Stimulated activated CD4-positive, alpha-beta T cell treated with anti-CD3 and anti-CD28 coated beads, Interleukin-2, amount 100 ng/mL, for 4 hours (primary cell): ENCODE measurements at regions not wholly inside any gene's neighbourhood (a gene's known extent, or its start where the extent isn't known, plus 50 kb on each side); places are given as distances from the start of the nearest gene placed in this dataset.

Experiments
- DNase-seq: peaks from one replicate; pipeline ENCODE4 v3.0.0-alpha.2; 2020; ENCODE audit warnings: low read depth

DNA sequence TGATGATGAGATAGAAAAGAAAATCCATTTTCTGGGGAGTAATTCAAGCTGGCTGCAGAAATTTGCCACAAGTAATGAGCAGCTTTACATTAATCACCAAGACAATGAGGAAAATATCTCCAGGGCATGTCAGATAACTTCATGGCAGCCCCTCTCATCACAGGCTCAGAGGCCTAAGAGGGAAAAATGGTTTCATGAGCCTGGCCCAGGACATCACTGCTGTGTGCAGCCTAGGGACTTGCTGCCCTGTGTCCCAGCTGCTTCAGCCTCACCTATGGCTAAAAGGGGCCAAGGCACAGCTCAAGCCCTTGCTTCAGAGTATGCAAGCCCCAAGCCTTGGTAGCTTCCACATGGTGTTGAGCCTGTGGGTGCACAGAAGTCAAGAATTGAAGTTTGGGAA, 161.7 kb downstream of the OPA1 start:
- no peak for DNase-seq

DNA sequence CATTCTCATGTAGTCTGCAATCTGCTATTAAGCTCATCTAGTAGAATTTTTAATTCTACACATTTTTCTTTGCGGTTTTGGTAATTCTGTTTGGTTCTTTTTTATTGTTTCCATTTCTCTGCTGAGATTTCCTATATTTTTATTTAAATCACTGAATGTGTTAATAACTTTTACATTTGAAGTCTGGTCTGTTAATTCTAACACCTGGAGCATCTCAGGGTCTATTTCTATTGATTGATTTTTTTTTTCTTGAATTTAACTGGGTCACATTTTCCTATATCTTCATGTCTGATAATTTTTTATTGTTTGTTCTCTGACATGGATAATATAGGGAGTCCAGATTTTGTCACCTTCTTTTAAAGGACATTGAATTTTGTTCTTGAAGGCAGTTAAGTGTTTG, 163.5 kb downstream of the OPA1 start:
- DNase-seq: no peak

DNA sequence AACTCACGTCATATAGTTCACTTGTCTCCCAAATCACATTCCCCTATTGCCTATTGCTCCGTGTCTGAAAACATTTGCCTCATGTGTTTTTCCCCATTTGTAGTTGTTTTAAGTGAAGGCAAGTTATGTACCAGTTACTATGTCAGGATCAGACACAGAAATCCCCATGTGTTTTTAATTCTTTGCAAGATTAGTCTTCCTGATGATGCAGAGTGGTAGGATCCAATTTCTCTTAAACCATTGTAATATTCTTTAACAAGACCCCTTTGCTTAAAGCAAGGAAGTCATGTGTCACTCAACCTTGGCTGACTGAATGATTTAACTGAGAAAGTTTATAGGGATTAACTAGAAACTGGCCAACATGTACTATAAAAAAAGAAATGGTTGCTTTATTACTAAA, 164.4 kb downstream of the OPA1 start:
- no peak for DNase-seq

DNA sequence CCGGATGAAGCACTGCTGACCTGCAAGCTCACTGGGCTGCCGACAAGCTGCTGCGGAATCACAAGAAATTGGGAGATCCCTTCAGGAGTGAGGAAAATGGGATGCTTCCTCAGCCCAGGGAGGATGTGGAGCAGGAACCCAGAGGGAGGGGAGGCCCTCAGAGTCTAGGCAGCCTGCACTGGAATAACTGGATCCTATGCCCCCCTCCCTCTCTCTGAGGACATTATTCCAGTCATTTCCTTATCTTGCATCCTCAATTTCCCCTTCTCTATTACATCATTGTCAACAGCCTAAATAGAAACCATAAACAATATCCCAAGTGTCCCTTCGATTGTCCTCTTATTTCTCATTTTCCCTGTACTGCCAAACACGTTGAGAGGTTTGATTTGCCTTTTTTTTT, 169.0 kb downstream of the OPA1 start:
- DNase-seq: no peak

DNA sequence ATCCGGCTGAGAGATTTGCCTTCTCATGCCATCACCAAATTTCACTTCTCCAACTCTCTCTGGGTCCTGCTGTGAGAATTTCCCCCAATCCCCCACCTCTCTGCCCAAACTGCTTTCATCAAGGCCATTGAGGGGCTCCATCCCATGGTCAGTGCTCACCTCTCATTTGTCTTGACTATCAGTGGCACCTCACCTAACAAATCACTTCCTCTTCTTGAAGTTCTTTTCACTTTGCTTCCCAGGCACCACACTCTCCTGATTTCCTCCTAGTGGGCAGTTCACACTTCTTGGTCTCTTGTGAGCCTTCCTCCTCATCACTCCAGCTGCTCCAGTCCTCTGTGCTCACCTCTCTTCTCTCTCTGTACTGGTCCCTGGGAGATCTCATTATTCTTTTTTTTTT, 169.6 kb downstream of the OPA1 start:
- DNase-seq: no peak

DNA sequence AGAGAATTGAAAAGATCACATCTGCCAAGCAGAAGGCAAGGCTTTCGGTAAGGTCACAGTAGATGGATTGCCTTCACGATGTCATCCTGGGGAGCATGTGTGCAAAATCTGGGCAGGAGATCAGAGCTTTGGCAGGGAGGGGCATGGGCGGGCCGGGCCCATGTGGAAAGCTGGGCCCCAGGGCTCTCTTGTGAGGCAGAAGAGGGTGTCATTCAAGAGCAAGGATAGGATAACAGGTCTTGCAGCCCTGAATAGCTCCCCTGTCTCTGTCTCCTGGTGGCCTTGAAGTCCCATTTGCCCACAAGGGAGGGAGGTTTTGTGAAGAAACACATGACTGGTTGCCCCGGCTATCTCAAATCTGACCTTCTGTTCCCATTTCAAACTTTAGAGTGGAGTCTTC, 172.0 kb downstream of the OPA1 start:
- no peak for DNase-seq

DNA sequence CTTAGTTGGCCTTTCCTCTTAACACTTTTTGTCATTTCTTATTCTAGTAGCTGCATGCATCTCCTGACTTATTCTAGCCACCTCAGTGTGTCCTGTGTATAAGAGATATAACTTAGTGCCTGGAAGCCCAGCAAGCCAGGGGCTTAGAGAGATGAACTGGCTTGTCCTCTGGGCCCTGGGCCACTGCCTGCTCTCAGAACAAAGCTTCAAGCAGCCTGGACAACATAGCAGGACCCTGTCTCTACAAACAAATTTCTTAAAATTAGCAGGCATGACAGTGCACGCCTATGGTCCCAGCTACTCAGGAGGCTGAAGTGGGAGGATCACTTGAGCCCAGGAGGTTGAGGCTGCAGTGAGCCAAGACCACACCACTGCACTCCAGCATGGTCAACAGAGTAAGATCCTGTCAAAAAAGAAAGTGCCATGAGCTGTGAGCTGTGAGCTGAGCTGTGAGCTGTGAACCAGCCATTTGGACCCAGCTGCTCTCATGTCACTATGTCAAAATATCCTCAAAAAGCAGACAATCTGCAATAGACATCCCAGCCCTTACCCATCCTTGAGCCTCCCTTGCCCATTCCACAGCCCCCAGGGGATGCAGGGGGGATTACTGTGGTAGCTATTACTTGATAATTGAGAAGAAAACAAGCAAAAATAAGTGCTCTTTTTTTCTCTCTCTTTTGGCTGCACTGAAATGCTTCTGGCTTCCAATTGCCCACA, 174.5 kb downstream of the OPA1 start:
- no peak for DNase-seq

DNA sequence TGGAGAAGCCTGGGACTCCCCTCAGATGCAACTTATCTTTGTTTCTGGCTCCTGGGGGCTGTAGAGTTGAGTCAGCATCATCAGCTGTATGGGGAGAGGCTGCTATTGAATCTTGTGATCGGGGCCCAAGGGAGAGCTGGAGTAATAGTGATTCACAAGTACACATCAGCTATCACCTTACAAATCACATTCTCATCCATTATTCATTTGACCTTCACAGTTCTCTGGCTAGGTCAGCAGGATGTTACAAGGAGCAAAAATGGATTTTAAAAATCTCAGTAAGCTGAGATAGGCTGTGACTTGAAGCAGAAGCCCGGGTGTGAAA, 175.0 kb downstream of the OPA1 start:
- no peak for DNase-seq

DNA sequence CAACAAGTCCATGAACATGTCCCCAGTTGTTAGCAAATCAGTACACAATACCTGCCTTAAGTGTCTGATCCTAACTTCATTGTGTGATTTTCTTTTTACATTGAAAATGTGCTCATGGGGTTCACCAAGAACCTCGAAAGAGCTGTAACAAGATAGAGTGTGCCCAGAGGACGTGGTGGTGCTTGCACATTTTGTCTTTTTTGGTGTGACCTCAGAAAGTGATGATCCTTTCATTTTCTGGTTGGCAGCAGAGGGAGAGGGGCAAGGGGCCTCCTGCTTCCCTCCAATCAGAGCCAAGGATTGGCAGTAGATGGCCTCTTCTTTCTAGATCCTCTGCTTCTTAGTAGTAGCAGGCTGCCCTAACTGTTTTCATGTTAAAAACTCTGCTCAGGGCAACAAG, 176.4 kb downstream of the OPA1 start:
- DNase-seq: no peak

DNA sequence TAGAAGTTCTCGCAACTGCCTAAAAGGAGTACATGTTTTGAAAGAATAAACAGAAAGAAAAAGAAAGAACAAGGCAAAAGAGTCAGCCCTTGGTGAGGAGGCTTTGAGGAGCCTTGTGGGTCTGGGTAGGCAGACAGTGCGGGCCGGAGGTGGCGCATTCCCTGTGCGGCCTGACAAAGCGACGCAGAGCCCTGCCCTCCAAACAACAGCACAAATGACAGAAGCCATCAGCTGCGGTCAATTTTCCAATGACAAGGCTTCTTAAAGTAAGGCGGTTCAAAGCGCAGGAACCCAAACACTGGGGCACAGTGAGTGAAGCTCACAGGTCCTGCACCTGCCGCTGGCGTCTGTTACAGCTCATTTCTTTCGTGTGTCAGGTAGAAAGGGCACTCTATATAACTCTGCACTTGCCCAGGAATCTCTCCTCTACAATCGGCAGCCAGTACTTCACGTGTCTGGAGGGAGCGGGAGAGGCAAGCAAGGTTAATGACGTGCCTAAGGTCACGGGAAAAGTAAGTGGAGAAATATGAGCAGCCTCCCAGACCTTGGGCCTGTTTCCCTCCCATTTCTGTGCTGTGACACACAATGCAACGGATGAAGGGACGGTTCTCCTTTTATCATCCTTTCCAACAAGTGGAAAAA, 178.1 kb downstream of the OPA1 start:
- DNase-seq: no peak

DNA sequence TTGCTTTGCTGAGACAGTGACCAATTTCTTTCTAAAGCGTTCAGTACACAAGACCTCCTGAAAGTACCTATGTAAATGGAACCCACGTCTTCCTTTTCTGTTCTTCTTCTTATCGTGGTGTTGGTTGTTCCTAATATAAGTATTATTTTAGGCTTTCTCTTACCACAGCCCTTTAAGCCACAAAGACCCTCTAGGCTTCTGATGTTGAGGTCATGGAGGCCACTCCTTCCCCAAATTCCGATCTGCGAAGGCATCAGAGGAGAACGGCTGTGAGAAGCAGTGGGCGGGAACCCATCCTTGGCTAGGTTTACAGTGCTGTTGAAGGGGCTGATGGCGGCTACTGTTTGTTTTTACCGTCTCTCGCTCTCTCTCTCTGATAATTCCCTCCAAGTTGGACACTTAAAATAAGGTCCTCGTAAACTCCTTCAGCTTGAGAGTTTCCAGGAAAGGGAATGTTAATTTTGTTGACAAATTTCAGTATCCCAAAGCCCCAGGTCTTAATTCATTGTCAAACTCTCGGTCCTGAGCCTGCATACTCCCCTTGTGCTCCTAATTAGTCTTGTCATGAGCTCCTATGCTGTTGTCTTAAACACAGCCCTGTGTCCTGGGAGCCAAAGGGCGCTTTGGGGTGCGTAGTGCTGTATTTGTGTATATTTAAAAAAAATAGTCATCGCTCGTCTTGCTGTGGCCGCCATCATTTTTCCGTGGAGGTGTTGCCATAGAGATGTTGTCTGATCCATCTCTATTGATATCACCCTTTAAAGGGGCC, 178.8 kb downstream of the OPA1 start:
- DNase-seq: no peak

DNA sequence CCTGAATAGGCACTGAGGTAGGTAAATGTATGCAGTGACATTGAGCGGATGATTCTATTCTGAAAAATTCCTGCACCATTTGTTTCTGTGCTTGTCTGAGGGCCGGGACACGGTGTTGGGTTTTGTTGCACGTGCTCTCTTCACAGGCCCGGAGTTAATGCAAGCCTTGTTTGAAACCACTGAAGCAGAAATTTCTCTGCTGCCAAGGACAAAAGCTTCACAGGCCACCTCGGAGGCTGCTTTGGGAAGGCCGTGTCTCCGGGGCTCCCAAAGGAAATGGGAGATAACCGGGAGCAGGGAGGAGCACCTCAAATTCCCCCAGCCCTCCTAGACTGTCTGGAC, 179.4 kb downstream of the OPA1 start:
- no peak for DNase-seq

DNA sequence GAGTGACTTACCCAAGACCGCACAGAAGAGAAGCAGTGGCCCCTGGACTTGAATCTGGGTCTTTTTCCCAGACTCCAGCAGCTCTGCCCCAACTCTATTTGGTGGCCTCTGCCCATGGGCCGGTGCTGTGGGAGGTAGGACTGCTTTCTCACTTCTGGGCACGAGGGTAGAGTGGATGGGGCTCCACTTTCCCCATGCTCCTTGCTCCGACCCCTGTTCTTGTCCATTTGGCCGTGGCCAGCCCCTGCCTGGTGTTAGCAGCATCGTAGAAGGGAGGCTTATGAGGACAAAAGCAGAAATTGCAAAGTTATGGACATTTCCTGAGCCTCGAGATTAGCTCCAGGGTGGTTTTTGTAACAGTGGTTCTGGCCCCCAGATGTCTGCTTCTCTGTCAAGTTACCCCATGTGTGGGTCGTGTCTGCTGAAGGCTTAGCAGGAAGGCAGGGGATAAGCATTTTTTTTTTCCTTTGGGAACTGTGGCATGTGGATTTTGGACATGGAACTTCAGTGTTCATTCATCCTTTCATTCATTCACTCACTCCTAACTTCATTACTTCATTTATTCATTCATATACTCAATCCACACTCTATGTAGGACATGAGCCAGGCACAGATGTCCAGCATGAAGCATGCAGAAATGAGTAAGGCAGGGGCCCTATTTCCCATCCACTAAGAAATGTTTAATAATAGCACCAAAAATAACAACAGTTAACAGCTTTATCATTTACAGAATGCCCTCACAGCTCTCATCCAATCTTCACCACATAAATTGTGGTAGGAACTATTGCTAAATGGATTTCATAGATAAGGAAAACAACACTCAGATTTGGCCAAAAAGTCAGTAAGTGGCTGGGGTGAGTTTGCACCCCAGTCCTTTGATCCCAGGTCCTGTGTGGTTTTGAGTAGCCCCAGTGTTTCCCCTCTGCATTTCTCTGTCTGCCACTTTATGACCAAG, 180.5 kb downstream of the OPA1 start:
- DNase-seq: no peak

DNA sequence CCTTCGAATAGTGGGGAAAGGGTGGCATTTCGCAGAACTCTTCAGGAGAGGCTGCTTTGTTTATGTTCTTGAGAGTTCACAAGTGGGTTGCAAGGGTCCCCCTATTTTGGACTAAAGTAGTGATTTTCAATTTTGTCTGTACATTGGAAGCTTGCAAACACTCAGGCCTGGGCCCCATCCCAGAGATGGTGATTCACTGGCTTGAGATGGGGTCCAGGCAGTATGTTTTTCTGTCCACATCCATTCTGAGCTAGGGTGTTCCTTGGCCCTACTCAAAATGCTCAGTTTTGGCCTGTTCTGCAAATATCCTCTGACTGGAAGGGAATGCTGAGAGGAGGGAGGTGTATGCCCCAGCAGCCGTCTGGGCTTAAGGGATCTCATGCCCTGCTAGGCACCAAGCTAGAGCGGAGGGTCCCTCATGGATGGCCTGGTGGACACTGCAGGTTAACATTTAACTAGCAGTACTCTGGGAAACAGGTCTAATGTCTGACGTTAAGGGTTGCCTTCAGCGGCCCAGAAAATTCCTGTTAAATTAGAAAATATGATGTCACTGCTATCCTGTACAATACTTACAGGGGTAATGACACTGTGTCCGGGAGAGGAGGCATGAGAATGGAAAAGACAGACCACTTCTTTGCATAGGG, 181.4 kb downstream of the OPA1 start:
- no peak for DNase-seq

DNA sequence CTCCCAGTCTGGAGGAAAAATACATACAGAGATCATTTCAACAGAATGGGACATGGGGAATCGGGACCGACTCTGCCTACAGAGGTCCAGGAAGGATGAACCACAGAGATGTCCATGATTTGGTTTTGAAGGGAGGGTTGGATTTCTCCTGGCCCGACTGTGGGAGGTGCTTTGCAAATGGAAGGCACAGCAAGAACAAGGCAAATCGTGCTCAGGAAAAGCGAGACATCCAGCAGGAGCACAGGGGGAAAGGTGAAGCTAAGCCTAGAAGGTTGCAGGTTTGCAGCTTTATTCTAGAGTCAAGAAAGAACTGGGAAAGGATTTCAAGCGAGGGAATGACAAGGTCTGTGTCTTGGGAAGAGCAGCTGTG, 181.9 kb downstream of the OPA1 start:
- no peak for DNase-seq

DNA sequence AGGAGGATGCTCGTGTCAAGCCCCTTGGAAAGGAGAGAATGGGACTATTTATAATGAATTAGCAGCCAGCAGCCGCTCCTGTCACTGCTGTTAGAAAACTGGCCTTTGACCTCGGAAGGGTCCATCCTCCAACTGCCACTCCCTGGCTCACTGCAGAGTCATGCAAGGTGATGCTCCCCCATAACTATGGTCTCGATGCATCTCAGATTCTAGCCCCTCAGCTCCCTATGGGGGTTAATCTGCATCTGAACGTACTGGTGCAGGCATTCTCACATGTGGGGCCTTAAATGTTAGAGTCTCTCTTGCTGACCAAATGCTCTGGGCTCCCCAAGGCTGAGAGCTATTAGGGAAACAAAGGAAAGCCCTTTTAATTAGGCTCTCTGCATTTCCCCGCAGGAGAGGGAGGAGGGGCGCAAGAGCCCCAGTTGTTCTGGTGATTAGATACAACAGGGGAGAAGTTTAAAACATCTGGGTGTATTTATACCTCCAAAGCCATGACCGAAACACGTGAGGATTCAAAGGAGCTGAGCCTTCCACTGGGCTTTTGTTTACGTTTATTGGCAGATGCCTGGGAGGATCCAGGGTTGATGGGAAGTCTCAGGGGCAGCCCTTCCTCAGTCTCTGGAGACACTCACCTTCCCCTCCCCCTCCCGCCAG, 182.5 kb downstream of the OPA1 start:
- DNase-seq: no peak

DNA sequence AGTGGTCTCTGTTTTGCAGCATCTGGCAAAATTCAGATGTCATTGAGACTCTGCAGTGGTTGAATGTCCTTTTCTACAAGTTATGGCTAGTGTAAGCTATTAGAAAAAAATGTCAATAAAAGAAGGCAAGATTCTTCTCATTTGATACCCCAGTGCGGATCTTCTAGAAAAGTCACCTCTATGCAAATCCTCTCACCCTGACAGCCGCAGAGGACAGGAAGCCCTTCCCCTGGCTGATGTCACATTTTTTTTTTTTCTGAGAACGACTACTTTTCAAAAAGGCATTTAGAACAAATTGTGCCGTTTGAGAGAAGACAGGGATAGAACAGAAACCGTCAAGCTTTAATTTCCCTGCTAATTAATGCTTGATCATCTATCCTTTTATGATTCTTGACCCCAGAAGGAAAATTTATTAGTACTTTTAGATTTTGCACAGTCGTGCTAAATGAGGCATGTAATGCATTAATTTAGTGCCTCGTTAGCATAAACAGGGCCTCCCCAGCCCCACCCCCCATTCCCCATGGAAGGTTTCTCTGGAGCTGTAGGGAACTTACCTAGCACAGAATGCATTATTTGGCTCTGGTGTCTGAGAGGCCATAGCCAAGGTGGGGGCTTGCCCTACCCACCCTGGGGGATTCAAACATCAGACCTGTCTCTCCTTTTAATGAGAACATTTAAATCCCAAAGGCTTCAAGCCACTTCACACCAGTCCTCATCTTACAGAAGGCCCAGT, 183.8 kb downstream of the OPA1 start:
- DNase-seq: no peak

DNA sequence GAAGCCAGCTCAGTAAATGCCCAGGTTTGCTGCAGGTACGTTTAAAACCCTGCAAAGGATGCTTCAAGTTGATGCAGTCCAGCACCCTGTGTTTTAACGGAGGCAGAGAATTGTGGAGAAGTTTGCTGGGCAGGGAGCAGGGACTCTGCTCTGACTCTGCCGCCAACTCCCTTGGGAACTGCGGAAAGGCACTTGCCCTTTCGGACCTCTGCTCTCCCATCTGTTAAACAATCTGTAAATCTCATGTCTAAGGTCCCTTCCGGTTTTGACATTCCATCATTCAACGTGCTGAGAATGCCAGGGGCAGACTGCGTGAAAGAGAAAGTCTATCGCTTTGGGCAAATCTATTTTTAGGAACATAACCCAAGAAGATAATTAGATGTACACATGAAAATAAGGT, 184.5 kb downstream of the OPA1 start:
- DNase-seq: no peak

DNA sequence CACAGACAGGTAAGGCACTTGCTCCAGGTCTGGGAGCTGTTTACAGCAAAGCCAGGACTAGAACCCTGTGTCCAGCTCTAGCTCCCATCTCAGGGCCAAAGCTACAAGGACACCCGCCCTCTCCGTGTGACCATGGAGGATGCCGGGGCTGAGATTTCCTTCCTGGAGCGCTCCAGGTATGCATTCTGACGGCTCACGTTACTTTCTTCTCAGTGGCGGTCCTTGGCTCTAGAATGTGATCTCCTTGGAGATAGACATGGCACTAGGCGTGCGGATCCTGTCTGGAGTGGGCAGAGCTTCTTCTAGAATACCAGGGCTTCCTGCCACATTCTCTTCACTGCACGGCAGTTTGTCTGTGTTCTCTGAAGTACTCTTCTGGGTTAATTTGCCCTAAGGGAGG, 185.7 kb downstream of the OPA1 start:
- DNase-seq: no peak

DNA sequence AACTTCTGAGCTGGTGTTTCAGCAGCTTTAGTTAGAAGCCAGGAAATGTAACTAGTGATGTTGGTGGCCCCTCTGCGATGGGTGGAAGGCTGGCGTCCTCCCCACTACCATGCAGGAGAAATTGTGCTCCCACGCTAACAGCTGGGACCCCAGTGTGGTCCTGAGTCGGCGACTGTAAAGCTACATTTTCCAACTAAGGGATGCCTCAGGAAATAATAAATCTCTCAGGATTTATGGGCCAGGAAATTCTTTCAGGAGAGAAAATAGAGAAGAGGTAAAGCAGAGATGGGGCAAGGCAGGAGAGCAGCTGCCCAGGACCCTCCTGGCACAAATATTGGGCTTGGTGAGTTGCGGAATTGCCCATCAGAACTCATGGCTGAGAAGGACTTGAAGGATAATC, 186.9 kb downstream of the OPA1 start:
- no peak for DNase-seq

DNA sequence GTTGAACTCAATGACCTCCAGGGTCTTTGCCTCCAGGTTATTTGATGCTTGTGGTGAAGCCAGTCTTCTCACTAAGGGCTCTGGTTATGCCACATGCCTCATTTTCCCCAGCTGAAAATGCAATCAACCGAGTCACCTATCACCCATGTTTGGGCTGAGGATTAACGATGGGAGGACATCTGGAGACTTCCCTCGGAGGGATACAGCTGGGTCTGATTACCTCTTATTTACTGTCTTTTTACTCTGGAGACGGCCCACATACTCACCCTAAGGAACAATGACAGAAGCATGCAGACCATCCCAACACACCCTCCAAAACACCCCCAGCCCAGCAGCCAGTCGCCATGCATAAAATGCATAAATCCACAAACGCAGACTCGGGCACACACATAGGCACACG, 187.4 kb downstream of the OPA1 start:
- no peak for DNase-seq
